Suprapubic skin (tissue), 4 donors: ENCODE measurements at regions not wholly inside any gene's neighbourhood (a gene's known extent, or its start where the extent isn't known, plus 50 kb on each side); places are given as distances from the start of the nearest gene placed in this dataset.

ENCODE experiments used
- DNase-seq, 2 donors: peaks; one replicate each; pipeline ENCODE4 v3.0.0-alpha.2; 2019; ENCODE audit warnings: low spot score in 2 of 2
- H3K27ac ChIP-seq: fragments of 200-600 bp; sonication (generic); one replicate; pipeline ENCODE4 v1.5.1; 2019
- H3K27me3 ChIP-seq: fragments of 200-600 bp; sonication (generic); one replicate; pipeline ENCODE4 v1.5.1; 2019
- H3K36me3 ChIP-seq: fragments of 200-600 bp; sonication (generic); one replicate; pipeline ENCODE4 v1.5.1; 2019
- H3K4me1 ChIP-seq: fragments of 200-600 bp; sonication (generic); one replicate; pipeline ENCODE4 v1.5.1; 2019
- H3K4me3 ChIP-seq: fragments of 200-600 bp; sonication (generic); one replicate; pipeline ENCODE4 v1.5.1; 2019; ENCODE audit warnings: mild to moderate bottlenecking
- H3K9me3 ChIP-seq: fragments of 200-600 bp; sonication (generic); one replicate; pipeline ENCODE4 v1.5.1; 2019
- EP300 ChIP-seq: sonication (generic); formaldehyde crosslinking; IDR thresholded peaks from one replicate; pipeline ENCODE4 v1.6.1; 2017; ENCODE audit warnings: antibody characterized with exemption
- POLR2A ChIP-seq, 2 donors: fragments of 450-650 bp; IDR thresholded peaks; one replicate each; pipeline ENCODE4 v1.6.1; 2017; ENCODE audit warnings: antibody characterized with exemption in 2 of 2, mild to moderate bottlenecking in 2 of 2, moderate library complexity in 2 of 2
- POLR2AphosphoS5 ChIP-seq, 3 donors: sonication (generic); formaldehyde crosslinking; IDR thresholded peaks; one replicate each; pipeline ENCODE4 v1.6.1; 2017; ENCODE audit warnings: antibody characterized with exemption in 3 of 3
- WGBS: methylation state at CpG from one replicate; pipeline ENCODE4 v1.1.5; 2018; 5-methylcytosine and 5-hydroxymethylcytosine counted together
- TF ChIP-seq, protein P1 (sequence below), 2 donors: fragments of 200-600 bp in 1 of 2; fragments of 450-650 bp in 1 of 2; sonication (generic) in 1 of 2; IDR thresholded peaks; one replicate each; pipeline ENCODE4 v1.5.1; 2016 to 2019; ENCODE audit warnings: antibody characterized with exemption in 2 of 2, mild to moderate bottlenecking in 1 of 2, moderate library complexity in 1 of 2

- H3K36me3 ChIP-seq = no peaks in the 10 kb centered on the region
- no peak for DNase-seq
- 55% methylated on average over 2 of the region's 2 CpGs for WGBS
- H3K27ac ChIP-seq = peak overlapping the region; percentile 75
- no peak for TF ChIP-seq POLR2A (IDR thresholded peaks at IDR 0.05)
- TF ChIP-seq EP300 = no peak
- TF ChIP-seq POLR2AphosphoS5 (IDR thresholded peaks at IDR 0.05) = no peak
- TF ChIP-seq, protein P1, sequence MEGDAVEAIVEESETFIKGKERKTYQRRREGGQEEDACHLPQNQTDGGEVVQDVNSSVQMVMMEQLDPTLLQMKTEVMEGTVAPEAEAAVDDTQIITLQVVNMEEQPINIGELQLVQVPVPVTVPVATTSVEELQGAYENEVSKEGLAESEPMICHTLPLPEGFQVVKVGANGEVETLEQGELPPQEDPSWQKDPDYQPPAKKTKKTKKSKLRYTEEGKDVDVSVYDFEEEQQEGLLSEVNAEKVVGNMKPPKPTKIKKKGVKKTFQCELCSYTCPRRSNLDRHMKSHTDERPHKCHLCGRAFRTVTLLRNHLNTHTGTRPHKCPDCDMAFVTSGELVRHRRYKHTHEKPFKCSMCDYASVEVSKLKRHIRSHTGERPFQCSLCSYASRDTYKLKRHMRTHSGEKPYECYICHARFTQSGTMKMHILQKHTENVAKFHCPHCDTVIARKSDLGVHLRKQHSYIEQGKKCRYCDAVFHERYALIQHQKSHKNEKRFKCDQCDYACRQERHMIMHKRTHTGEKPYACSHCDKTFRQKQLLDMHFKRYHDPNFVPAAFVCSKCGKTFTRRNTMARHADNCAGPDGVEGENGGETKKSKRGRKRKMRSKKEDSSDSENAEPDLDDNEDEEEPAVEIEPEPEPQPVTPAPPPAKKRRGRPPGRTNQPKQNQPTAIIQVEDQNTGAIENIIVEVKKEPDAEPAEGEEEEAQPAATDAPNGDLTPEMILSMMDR (IDR thresholded peaks at IDR 0.05) = no peak
- no peaks in the 10 kb centered on the region for H3K9me3 ChIP-seq
- no peak overlapping the region for H3K4me3 ChIP-seq
- no peaks in the 10 kb centered on the region for H3K27me3 ChIP-seq
- peaks cover 37% of the 10 kb centered on the region for H3K4me1 ChIP-seq
Measured at GRCh38 chr17:68792873-68793272, 162.3 kb downstream of the ABCA8 start.

DNA sequence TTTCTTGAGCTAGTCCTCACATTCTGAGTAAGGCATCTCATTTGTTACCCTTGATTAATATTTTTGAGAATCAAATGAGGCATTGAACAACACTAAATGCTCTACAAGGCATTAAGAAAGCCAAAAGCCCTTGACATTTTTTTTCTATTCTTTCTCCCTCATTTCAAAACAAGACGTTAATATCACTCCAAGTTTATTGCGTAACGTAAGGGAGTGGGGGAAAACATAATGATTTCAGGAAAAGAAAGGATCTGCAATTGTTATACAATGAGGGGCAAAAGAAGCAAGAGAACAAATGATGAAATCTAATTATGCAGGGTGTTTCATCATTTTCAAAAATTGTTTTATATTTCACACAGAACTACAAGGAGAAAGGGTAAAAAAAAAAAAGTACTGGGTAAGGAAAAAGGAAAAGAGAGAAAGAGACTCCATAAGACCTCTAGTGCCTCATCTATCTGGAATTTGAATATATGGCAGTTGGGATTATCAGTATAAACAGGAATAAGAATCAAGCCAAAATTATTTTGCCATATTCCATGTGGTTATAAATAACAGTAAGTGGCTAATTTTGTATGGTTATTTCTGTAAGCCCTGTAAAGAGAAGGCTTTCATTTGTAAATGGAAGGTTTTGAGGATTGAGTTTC lies 163.0 kb downstream of the ABCA8 start:
- no peaks in the 10 kb centered on the region for H3K36me3 ChIP-seq
- no peaks in the 10 kb centered on the region for H3K9me3 ChIP-seq
- 40% methylated on average over 3 of the region's 3 CpGs for WGBS
- H3K4me3 ChIP-seq = no peak overlapping the region
- DNase-seq = no peak
- TF ChIP-seq POLR2A (IDR thresholded peaks at IDR 0.05) (no peak), EP300 (no peak), POLR2AphosphoS5 (IDR thresholded peaks at IDR 0.05) (peak in 2 of 3 donors; percentile 54 to 63)
- TF ChIP-seq, protein P1 (IDR thresholded peaks at IDR 0.05) = no peak
- peak overlapping the region; percentile 40 for H3K27ac ChIP-seq
- peaks cover 37% of the 10 kb centered on the region for H3K4me1 ChIP-seq
- no peaks in the 10 kb centered on the region for H3K27me3 ChIP-seq

DNA sequence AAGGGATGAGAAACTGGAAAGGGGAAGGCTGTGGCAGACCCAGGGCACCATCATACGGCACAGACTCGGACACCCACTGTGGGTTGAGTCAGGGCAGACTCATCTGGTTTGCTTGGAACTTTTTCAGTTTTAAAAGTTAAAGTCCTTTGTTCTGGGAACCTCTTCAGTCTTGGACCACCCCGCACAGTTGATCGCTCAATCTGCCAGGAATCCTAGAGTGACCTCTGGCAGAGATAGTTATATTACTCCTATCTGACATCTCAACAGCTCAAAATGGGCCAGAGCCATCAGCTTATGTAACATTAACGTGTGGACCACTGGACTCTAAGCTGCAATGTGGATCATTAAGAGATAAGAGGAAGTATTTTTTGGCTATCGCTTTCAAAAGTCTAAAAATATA lies 164.3 kb downstream of the ABCA8 start:
- no peak for DNase-seq
- TF ChIP-seq POLR2AphosphoS5 (IDR thresholded peaks at IDR 0.05) (no peak), EP300 (no peak), POLR2A (IDR thresholded peaks at IDR 0.05) (no peak)
- TF ChIP-seq, protein P1 (IDR thresholded peaks at IDR 0.05) = no peak
- H3K27ac ChIP-seq = no peak overlapping the region

DNA sequence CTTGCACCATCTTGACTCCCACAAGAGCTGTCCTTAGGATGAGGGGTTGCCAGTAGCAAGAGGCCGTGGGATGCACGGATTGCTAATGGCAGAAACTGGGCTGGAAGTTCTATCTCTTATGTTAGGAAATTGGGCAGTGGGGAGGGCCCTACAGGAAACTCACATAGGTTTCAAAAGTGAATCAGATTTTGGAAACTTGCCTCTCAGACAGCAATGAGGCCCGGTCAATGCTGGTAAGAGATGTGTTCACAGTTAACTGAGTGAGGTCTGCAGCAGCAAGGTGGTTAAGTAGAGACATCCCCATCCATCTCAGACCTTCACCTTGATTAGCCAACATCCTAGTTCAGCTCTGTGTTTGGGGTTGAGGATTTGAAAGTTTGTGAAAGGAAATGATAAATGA lies 164.7 kb downstream of the ABCA8 start:
- TF ChIP-seq POLR2A (IDR thresholded peaks at IDR 0.05) = no peak
- TF ChIP-seq POLR2AphosphoS5 (IDR thresholded peaks at IDR 0.05) = no peak
- TF ChIP-seq EP300 = no peak
- TF ChIP-seq, protein P1 (IDR thresholded peaks at IDR 0.05) = no peak
- no peaks in the 10 kb centered on the region for H3K27me3 ChIP-seq
- H3K36me3 ChIP-seq = no peaks in the 10 kb centered on the region
- H3K9me3 ChIP-seq = no peaks in the 10 kb centered on the region
- no peak for DNase-seq
- 66% methylated on average over 3 of the region's 3 CpGs for WGBS
- no peak overlapping the region for H3K4me3 ChIP-seq
- H3K4me1 ChIP-seq = peaks cover 36% of the 10 kb centered on the region
- H3K27ac ChIP-seq = no peak overlapping the region

More for the DNA sequence above, 164.3 kb downstream of the ABCA8 start:
- H3K9me3 ChIP-seq = no peaks in the 10 kb centered on the region
- peaks cover 37% of the 10 kb centered on the region for H3K4me1 ChIP-seq
- WGBS = 51% methylated on average over 6 of the region's 6 CpGs
- H3K27me3 ChIP-seq = no peaks in the 10 kb centered on the region
- no peak overlapping the region for H3K4me3 ChIP-seq
- no peaks in the 10 kb centered on the region for H3K36me3 ChIP-seq

- TF ChIP-seq POLR2AphosphoS5 (IDR thresholded peaks at IDR 0.05) = no peak
- TF ChIP-seq POLR2A (IDR thresholded peaks at IDR 0.05) = no peak
- TF ChIP-seq EP300 = no peak
- TF ChIP-seq, protein P1 (IDR thresholded peaks at IDR 0.05) = no peak
- Histone ChIP-seq H3K4me1 (peaks cover 25% of the 10 kb centered on the region), H3K27me3 (no peaks in the 10 kb centered on the region), H3K27ac (no peak overlapping the region), H3K4me3 (no peak overlapping the region), H3K9me3 (no peaks in the 10 kb centered on the region), H3K36me3 (no peaks in the 10 kb centered on the region)
- 96% methylated on average over 2 of the region's 2 CpGs for WGBS
- DNase-seq = no peak
Measured at GRCh38 chr17:68789203-68789962, 165.8 kb downstream of the ABCA8 start.
